ENCODE measurements at regions not wholly inside any gene's neighbourhood (a gene's known extent, or its start where the extent isn't known, plus 50 kb on each side); places are given as distances from the start of the nearest gene placed in this dataset.

- no peak for TF ChIP-seq REST (tag by site-specific recombination; IDR thresholded peaks at IDR 0.05)
- no peak for TF ChIP-seq YY1 (tag by site-specific recombination; IDR thresholded peaks at IDR 0.05)
- TF ChIP-seq ZNF202 (tag by site-specific recombination; IDR thresholded peaks at IDR 0.05; ENCODE audit: borderline replicate concordance): no peak
- no peak for TF ChIP-seq ZNF629 (tag by site-specific recombination; IDR thresholded peaks at IDR 0.05)
- no peak for TF ChIP-seq ZNF350 (tag by site-specific recombination; IDR thresholded peaks at IDR 0.05)
- TF ChIP-seq REPIN1 (tag by site-specific recombination; IDR thresholded peaks at IDR 0.05; ENCODE audit: low read depth): no peak
- TF ChIP-seq ZNF274 (IDR thresholded peaks at IDR 0.05; ENCODE audit: low read length): no peak
- no peak for TF ChIP-seq ZNF274 (tag by site-specific recombination; IDR thresholded peaks at IDR 0.05; ENCODE audit: borderline replicate concordance)
- no peak for TF ChIP-seq ZNF677 (tag by site-specific recombination; IDR thresholded peaks at IDR 0.05)
- no peak for TF ChIP-seq CTCF (tag by site-specific recombination; IDR thresholded peaks at IDR 0.05)
- TF ChIP-seq GLIS1 (tag by site-specific recombination; IDR thresholded peaks at IDR 0.05): no peak
- no peak for TF ChIP-seq ZNF133 (tag by site-specific recombination; IDR thresholded peaks at IDR 0.05)
- no peak for TF ChIP-seq ZNF423 (tag by site-specific recombination; IDR thresholded peaks at IDR 0.05)
- no peak for TF ChIP-seq ZBTB7A (tag by site-specific recombination; IDR thresholded peaks at IDR 0.05; ENCODE audit: low read depth)
- TF ChIP-seq INSM2 (tag by site-specific recombination; IDR thresholded peaks at IDR 0.05): no peak
Measured at GRCh38 chrX:6708041-6708440, 173.1 kb upstream of the VCX3A start.
